OCI-LY3 (cell line): ENCODE measurements at regions not wholly inside any gene's neighbourhood (a gene's known extent, or its start where the extent isn't known, plus 50 kb on each side); places are given as distances from the start of the nearest gene placed in this dataset.

Experiments used
- CTCF ChIP-seq: fragments of 200-600, 300-600 bp; sonication (generic); IDR thresholded peaks from 2 replicates; pipeline ENCODE4 v1.5.1; 2014; ENCODE audit warnings: antibody characterized with exemption, low read length, low read depth
- EZH2phosphoT487 ChIP-seq: fragments of 200-600 bp; shearing (Covaris generic); IDR thresholded peaks from 2 replicates; pipeline ENCODE4 v1.6.1; 2018; ENCODE audit warnings: antibody characterized with exemption, mixed run types, low read depth

DNA sequence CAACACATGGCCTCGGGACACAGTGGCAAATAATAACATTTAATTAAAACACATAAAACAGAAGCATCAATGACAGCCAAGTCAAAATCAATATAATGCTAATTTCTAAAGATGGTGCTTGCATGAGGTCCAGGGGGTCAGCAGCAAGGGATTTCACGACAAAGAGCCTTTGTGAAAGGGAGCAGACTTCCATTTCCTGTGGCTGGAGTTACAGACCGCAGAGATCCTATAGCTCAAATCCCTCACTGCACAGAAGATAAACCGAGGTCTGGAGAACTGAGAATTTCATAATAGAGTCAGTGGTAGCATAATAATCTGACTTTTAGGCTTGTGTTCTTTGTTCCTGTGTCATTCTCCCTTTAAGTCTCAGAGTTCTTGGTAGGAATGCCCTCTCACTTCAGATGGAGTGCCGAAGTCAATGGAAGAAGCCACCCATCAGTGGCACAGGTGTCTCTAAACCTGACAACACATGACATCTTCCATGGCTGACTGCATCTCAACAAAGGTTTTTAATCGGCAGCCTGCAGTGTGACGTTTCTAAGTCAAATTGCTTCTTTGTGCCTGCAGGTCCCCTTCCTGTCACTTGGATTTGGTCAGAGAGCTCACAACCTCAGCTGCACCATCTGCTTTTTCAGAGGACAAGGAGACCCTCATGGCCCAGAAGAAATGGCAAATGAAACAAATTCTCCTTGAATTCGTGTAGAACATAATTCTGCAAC lies 67.4 kb downstream of the CARTPT start:
- no peak for TF ChIP-seq CTCF
- TF ChIP-seq EZH2phosphoT487: no peak
